Brain microvascular endothelial cell (primary cell): ENCODE measurements at regions not wholly inside any gene's neighbourhood (a gene's known extent, or its start where the extent isn't known, plus 50 kb on each side); places are given as distances from the start of the nearest gene placed in this dataset.

Experiments used
- DNase-seq: peaks from one replicate; pipeline ENCODE4 v3.0.0-alpha.2; 2020
- H3K27ac ChIP-seq: fragments of 250-450 bp; sonication (Bioruptor Pico); 2 replicates; pipeline ENCODE4 v1.5.1; 2020; ENCODE audit warnings: mild to moderate bottlenecking, moderate library complexity
- H3K27me3 ChIP-seq: fragments of 250-450 bp; sonication (Bioruptor Pico); replicated peaks from 2 replicates; pipeline ENCODE4 v1.5.1; 2020; ENCODE audit warnings: mild to moderate bottlenecking
- H3K36me3 ChIP-seq: fragments of 250-450 bp; sonication (Bioruptor Pico); replicated peaks from 2 replicates; pipeline ENCODE4 v1.5.1; 2020; ENCODE audit warnings: mild to moderate bottlenecking
- H3K4me3 ChIP-seq: 2 replicates; pipeline ENCODE4 v1.5.1; 2011; ENCODE audit warnings: low read depth, mild to moderate bottlenecking, control low read depth, low read length, moderate library complexity
- CTCF ChIP-seq: IDR thresholded peaks from 2 replicates; pipeline ENCODE4 v1.5.1; 2011; ENCODE audit warnings: low read depth, mild to moderate bottlenecking, moderate library complexity, low read length, control low read depth, inconsistent platforms; ENCODE audit errors: missing control alignments
- in situ Hi-C: cut with HindIII; loops from 2 replicates; pipeline ENCODE4 v1.10.0; 2017; ENCODE audit warnings: low sequenced_read_pairs, low pct_ligation_motif_present

DNA sequence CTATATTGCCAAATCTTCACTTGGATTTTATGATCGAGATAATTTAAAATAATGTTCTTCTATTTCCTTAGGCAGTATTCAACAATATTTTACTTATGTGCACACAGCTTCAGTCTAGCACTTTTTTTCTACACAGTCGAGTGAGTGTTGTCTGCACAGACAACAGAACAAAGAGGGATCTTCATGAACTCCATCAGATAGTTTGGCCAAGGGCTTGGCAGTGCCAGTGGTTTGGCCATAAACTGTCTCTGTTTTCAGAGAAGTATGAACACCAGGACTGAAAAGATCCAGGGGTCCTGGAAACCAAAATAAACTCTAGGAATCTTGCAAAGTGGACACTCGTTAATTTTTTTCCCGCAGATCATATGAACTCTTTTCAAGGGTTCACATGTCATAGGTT, 547.3 kb downstream of the PLCL1 start:
- in situ Hi-C loops: no loop called here
- H3K27me3 ChIP-seq: no peaks in the 10 kb centered on the region
- no peak for DNase-seq
- TF ChIP-seq CTCF: no peak
- no peak overlapping the region for H3K27ac ChIP-seq
- H3K36me3 ChIP-seq: no peaks in the 10 kb centered on the region
- no peak overlapping the region for H3K4me3 ChIP-seq

GRCh38 chr2:198347946-198348345, 543.6 kb downstream of the PLCL1 start:
- Histone ChIP-seq H3K27ac (peak overlapping the region; percentile 53), H3K36me3 (no peaks in the 10 kb centered on the region), H3K27me3 (no peaks in the 10 kb centered on the region), H3K4me3 (no peak overlapping the region)
- in situ Hi-C loops: no loop called here
- peak; percentile 0 for DNase-seq
- no peak for TF ChIP-seq CTCF

- H3K27me3 ChIP-seq: no peaks in the 10 kb centered on the region
- DNase-seq: peak; percentile 11
- H3K27ac ChIP-seq: peak overlapping the region; percentile 53
- in situ Hi-C loops: no loop called here
- H3K36me3 ChIP-seq: no peaks in the 10 kb centered on the region
- no peak overlapping the region for H3K4me3 ChIP-seq
- TF ChIP-seq CTCF: no peak
Measured at GRCh38 chr2:198347349-198347748, 543.0 kb downstream of the PLCL1 start.

- Histone ChIP-seq H3K36me3 (no peaks in the 10 kb centered on the region), H3K4me3 (no peak overlapping the region), H3K27ac (no peak overlapping the region), H3K27me3 (no peaks in the 10 kb centered on the region)
- DNase-seq: no peak
- in situ Hi-C loops: no loop called here
- TF ChIP-seq CTCF: no peak
Measured at GRCh38 chr2:198343471-198343870, 539.1 kb downstream of the PLCL1 start.

DNA sequence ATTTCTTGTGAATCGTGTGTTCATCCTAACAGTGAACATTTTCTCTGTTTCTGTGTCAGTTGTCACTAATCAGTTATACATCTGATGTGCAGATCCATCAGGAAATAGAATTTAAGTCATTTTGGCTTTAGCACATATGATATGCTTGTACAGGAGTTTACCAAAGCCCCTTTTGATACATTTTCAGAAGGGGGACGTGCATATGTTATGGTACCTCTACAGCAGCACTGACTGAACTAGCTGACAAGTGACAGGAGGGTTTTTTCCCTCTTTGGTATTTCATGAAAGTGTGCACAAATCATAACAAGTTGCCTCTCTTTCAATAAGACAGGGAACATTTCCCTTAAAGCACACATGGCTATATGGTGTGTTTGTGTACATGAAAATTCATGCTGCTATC, 536.5 kb downstream of the PLCL1 start:
- Histone ChIP-seq H3K27me3 (no peaks in the 10 kb centered on the region), H3K4me3 (no peak overlapping the region), H3K27ac (no peak overlapping the region), H3K36me3 (no peaks in the 10 kb centered on the region)
- DNase-seq: no peak
- TF ChIP-seq CTCF: no peak
- in situ Hi-C loops: no loop called here

GRCh38 chr2:198339116-198339515, 534.7 kb downstream of the PLCL1 start:
- DNase-seq: no peak
- no peak for TF ChIP-seq CTCF
- Histone ChIP-seq H3K27ac (no peak overlapping the region), H3K36me3 (no peaks in the 10 kb centered on the region), H3K4me3 (no peak overlapping the region), H3K27me3 (no peaks in the 10 kb centered on the region)
- in situ Hi-C loops: no loop called here
